Tibial nerve (tissue), 4 donors: ENCODE measurements at regions not wholly inside any gene's neighbourhood (a gene's known extent, or its start where the extent isn't known, plus 50 kb on each side); places are given as distances from the start of the nearest gene placed in this dataset.

Experiments
- DNase-seq, 2 donors: peaks; one replicate each; pipeline ENCODE4 v3.0.0-alpha.2; 2019; ENCODE audit warnings: low spot score in 2 of 2
- H3K27ac ChIP-seq, 4 donors: fragments of 200-600 bp; sonication (generic) in 3 of 4; one replicate each; pipeline ENCODE4 v1.5.1; 2017 to 2019; ENCODE audit warnings: mild to moderate bottlenecking in 1 of 4
- H3K27me3 ChIP-seq, 2 donors: fragments of 200-600 bp; sonication (generic) in 1 of 2; one replicate each; pipeline versions ENCODE4 v1.5.1 to v1.6.0; 2017 to 2019
- H3K36me3 ChIP-seq, 3 donors: fragments of 200-600 bp; sonication (generic); one replicate each; pipeline ENCODE4 v1.5.1; 2018 to 2019
- H3K4me1 ChIP-seq, 4 donors: fragments of 200-600 bp; sonication (generic) in 3 of 4; one replicate each; pipeline ENCODE4 v1.5.1; 2017 to 2019
- H3K4me3 ChIP-seq, 4 donors: fragments of 200-600 bp; sonication (generic) in 3 of 4; one replicate each; pipeline ENCODE4 v1.5.1; 2017 to 2019; ENCODE audit warnings: mild to moderate bottlenecking in 1 of 4, moderate library complexity in 1 of 4
- H3K9me3 ChIP-seq, 4 donors: fragments of 200-600 bp; sonication (generic) in 3 of 4; one replicate each; pipeline ENCODE4 v1.5.1; 2017 to 2019
- EP300 ChIP-seq, 2 donors: sonication (generic); formaldehyde crosslinking; IDR thresholded peaks; one replicate each; pipeline ENCODE4 v1.6.1; 2017; ENCODE audit warnings: antibody characterized with exemption in 2 of 2, mild to moderate bottlenecking in 1 of 2
- POLR2A ChIP-seq, 2 donors: fragments of 450-650 bp; IDR thresholded peaks; one replicate each; pipeline ENCODE4 v1.6.1; 2017; ENCODE audit warnings: antibody characterized with exemption in 2 of 2, mild to moderate bottlenecking in 2 of 2, moderate library complexity in 2 of 2
- WGBS, 2 donors: methylation state at CpG; one replicate each; pipeline ENCODE4 v1.1.5; 2018; 5-methylcytosine and 5-hydroxymethylcytosine counted together
- TF ChIP-seq, protein P1 (sequence below), 5 experiments: fragments of 200-600 bp in 3 of 5; fragments of 450-650 bp in 2 of 5; sonication (generic) in 3 of 5; IDR thresholded peaks; one replicate each; pipeline ENCODE4 v1.5.1; 2016 to 2019; ENCODE audit warnings: antibody characterized with exemption in 5 of 5, mild to moderate bottlenecking in 3 of 5, moderate library complexity in 2 of 5

DNA sequence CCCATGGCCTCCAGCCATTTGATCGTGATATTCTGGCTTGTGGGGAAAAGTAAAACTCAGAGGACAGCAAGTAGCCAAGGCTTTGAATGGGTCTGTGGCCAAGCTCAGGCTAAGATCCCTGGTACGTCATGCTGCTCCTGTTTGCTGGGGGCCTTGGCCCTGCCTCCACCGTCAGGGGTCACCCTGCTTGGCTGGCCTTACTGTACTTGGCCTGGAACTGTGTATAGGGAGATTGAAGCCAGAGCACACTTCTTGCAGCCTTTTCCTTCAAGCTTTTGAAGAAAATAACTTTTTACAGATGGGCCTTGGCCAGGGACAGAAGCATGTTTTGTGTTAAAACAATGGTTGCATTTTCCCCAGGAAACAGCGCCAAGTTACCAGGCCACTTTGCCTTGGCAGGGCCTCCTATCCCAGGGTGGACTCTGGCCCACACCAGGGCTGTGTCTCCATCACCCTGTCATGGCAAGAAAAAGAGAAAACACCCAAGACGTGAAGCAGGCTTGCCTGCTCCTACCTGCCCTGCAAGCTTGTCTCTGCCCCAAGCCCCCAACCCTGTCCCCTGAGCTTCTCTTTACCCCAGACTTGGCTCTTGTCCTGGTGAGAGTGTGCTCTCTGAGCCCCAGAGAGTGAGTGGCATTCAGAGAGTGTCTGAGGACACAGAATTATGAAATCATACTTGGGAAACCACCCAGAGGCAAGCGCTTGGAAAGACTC lies 286.9 kb downstream of the GADD45G start:
- peak; percentile 67 to 68 for DNase-seq
- 11 to 30% methylated on average over 6 of the region's 6 CpGs for WGBS, 2 donors
- no peaks in the 10 kb centered on the region for H3K9me3 ChIP-seq
- H3K27me3 ChIP-seq: no peaks in the 10 kb centered on the region
- no peak overlapping the region for H3K4me3 ChIP-seq
- no peaks in the 10 kb centered on the region for H3K36me3 ChIP-seq
- peaks cover 0 to 29% (median 9%) of the 10 kb centered on the region in 4 donors for H3K4me1 ChIP-seq
- H3K27ac ChIP-seq: peak overlapping the region; percentile 21 to 85 (median 68)
- TF ChIP-seq EP300 (IDR thresholded peaks at IDR 0.05) (peak in 1 of 2 donors; percentile 91), POLR2A (IDR thresholded peaks at IDR 0.05) (no peak)
- TF ChIP-seq, protein P1, sequence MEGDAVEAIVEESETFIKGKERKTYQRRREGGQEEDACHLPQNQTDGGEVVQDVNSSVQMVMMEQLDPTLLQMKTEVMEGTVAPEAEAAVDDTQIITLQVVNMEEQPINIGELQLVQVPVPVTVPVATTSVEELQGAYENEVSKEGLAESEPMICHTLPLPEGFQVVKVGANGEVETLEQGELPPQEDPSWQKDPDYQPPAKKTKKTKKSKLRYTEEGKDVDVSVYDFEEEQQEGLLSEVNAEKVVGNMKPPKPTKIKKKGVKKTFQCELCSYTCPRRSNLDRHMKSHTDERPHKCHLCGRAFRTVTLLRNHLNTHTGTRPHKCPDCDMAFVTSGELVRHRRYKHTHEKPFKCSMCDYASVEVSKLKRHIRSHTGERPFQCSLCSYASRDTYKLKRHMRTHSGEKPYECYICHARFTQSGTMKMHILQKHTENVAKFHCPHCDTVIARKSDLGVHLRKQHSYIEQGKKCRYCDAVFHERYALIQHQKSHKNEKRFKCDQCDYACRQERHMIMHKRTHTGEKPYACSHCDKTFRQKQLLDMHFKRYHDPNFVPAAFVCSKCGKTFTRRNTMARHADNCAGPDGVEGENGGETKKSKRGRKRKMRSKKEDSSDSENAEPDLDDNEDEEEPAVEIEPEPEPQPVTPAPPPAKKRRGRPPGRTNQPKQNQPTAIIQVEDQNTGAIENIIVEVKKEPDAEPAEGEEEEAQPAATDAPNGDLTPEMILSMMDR (IDR thresholded peaks at IDR 0.05): peak in 1 of 5 experiments; percentile 13

DNA sequence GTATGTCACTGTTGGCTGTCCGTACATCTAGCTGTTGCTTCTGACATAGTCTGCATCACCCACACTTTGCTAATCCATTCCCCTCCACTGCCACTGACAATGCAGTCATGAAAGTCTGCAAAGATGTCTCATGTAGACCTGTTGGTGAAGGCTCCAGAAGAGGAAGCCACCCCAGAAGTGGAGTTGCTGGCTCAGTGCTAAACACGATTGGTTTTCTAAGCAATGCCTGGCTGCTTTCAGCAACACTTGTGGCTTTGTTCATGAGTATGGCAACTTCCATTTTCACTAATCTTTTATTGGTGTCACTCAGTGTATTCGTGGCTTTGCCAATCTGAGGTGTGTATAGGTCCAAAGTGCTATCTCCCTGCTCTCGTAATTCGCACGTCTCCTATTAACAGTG lies 288.1 kb downstream of the GADD45G start:
- H3K9me3 ChIP-seq: no peaks in the 10 kb centered on the region
- H3K4me3 ChIP-seq: no peak overlapping the region
- H3K4me1 ChIP-seq: peaks cover 0 to 29% (median 9%) of the 10 kb centered on the region in 4 donors
- WGBS, 2 donors: 90 to 92% methylated on average over 6 of the region's 6 CpGs
- H3K27me3 ChIP-seq: no peaks in the 10 kb centered on the region
- no peak for DNase-seq
- H3K36me3 ChIP-seq: no peaks in the 10 kb centered on the region
- H3K27ac ChIP-seq: no peak overlapping the region
- TF ChIP-seq, protein P1 (IDR thresholded peaks at IDR 0.05): no peak
- TF ChIP-seq EP300 (IDR thresholded peaks at IDR 0.05) (no peak), POLR2A (IDR thresholded peaks at IDR 0.05) (no peak)

- no peak for TF ChIP-seq POLR2A (IDR thresholded peaks at IDR 0.05)
- TF ChIP-seq EP300 (IDR thresholded peaks at IDR 0.05): no peak
- TF ChIP-seq, protein P1 (IDR thresholded peaks at IDR 0.05): no peak
- Histone ChIP-seq H3K4me1 (peaks cover 0 to 29% (median 9%) of the 10 kb centered on the region in 4 donors), H3K27me3 (no peaks in the 10 kb centered on the region), H3K36me3 (no peaks in the 10 kb centered on the region), H3K27ac (no peak overlapping the region), H3K4me3 (no peak overlapping the region), H3K9me3 (no peaks in the 10 kb centered on the region)
- 96 to 98% methylated on average over 2 of the region's 2 CpGs for WGBS, 2 donors
- DNase-seq: no peak
Measured at GRCh38 chr9:89893886-89894285, 289.1 kb downstream of the GADD45G start.

DNA sequence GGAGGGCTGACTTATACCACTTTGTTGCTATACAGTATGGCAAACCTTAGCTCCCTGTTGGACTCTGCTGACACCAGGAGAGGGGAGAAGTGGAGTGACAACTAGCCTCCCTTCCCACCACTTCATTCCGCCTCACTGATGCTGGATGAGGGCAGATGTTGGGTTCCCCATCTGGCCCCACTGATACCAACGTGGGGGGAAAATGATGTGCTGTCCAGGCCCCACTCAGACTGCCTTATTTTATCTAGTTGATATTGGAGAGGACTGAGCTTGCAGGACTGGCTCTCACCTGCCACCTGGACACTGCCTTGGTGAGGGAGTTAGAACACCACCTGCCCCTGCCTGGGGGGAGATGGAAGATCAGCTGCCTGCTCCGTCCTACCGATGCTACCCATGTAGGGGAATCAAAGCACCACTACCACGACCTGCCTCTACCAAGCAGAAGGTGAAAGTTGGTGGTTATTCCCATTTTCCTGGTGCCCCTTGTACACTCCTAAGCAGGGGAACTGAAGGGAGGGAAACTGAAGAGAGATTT lies 292.1 kb downstream of the GADD45G start:
- WGBS, 2 donors: 95 to 96% methylated on average over 5 of the region's 5 CpGs
- H3K27ac ChIP-seq: no peak overlapping the region
- H3K4me3 ChIP-seq: no peak overlapping the region
- no peaks in the 10 kb centered on the region for H3K27me3 ChIP-seq
- H3K9me3 ChIP-seq: no peaks in the 10 kb centered on the region
- peaks cover 0 to 10% (median 3%) of the 10 kb centered on the region in 4 donors for H3K4me1 ChIP-seq
- no peak for DNase-seq
- TF ChIP-seq, protein P1 (IDR thresholded peaks at IDR 0.05): no peak
- TF ChIP-seq POLR2A (IDR thresholded peaks at IDR 0.05): no peak
- TF ChIP-seq EP300 (IDR thresholded peaks at IDR 0.05): no peak
- H3K36me3 ChIP-seq: no peaks in the 10 kb centered on the region

GRCh38 chr9:89899573-89899972 lies 294.8 kb downstream of the GADD45G start:
- DNase-seq: no peak
- Histone ChIP-seq H3K9me3 (no peaks in the 10 kb centered on the region), H3K27me3 (no peaks in the 10 kb centered on the region), H3K36me3 (no peaks in the 10 kb centered on the region), H3K27ac (no peak overlapping the region), H3K4me3 (no peak overlapping the region), H3K4me1 (no peaks in the 10 kb centered on the region)
- 46 to 87% methylated on average over 3 of the region's 3 CpGs for WGBS, 2 donors
- no peak for TF ChIP-seq EP300 (IDR thresholded peaks at IDR 0.05)
- no peak for TF ChIP-seq POLR2A (IDR thresholded peaks at IDR 0.05)
- TF ChIP-seq, protein P1 (IDR thresholded peaks at IDR 0.05): no peak
